Endodermal cell (in vitro differentiated cells): ENCODE measurements at regions not wholly inside any gene's neighbourhood (a gene's known extent, or its start where the extent isn't known, plus 50 kb on each side); places are given as distances from the start of the nearest gene placed in this dataset.
A peak's percentile ranks its signal among the peaks of the same experiment; 100 is the strongest.

Experiments used
- DNase-seq: peaks from one replicate; pipeline ENCODE4 v3.0.0-alpha.2; 2017
- H3K27ac ChIP-seq: 2 replicates; pipeline ENCODE4 v1.5.1; 2013; ENCODE audit warnings: mild to moderate bottlenecking, low read depth, low read length, moderate library complexity
- H3K27me3 ChIP-seq: 2 replicates; pipeline ENCODE4 v1.6.1; 2013; ENCODE audit warnings: mild to moderate bottlenecking, low read length, moderate library complexity; ENCODE audit not compliant: insufficient read depth, control insufficient read depth, poor library complexity, severe bottlenecking
- H3K36me3 ChIP-seq: 2 replicates; pipeline ENCODE4 v1.7.0; 2013; ENCODE audit warnings: mild to moderate bottlenecking, low read length, moderate library complexity; ENCODE audit not compliant: control insufficient read depth, insufficient read depth
- H3K4me1 ChIP-seq: one replicate; pipeline ENCODE4 v1.7.0; 2013; ENCODE audit warnings: low read length; ENCODE audit not compliant: control insufficient read depth, insufficient read depth
- H3K4me3 ChIP-seq: 2 replicates; pipeline ENCODE4 v1.5.1; 2013; ENCODE audit warnings: mild to moderate bottlenecking, low read length, moderate library complexity
- H3K9ac ChIP-seq: 2 replicates; pipeline ENCODE4 v1.6.1; 2013; ENCODE audit warnings: mild to moderate bottlenecking, low read length, moderate library complexity; ENCODE audit not compliant: poor library complexity, severe bottlenecking; ENCODE audit errors: extremely low read depth
- H3K9me3 ChIP-seq: 2 replicates; pipeline ENCODE4 v1.6.1; 2013; ENCODE audit warnings: mild to moderate bottlenecking, low read length, moderate library complexity; ENCODE audit not compliant: control insufficient read depth
- H3K27ac Mint-ChIP-seq: 2 replicates; pipeline ENCODE4 v1.8.0; 2020; ENCODE audit warnings: mixed read lengths
- H3K27me3 Mint-ChIP-seq: 2 replicates; pipeline ENCODE4 v1.8.0; 2021; ENCODE audit warnings: mild to moderate bottlenecking, mixed read lengths; ENCODE audit not compliant: insufficient read depth
- H3K36me3 Mint-ChIP-seq: 2 replicates; pipeline ENCODE4 v1.8.0; 2020; ENCODE audit warnings: low read depth, mixed read lengths
- H3K4me1 Mint-ChIP-seq: 2 replicates; pipeline ENCODE4 v1.8.0; 2020; ENCODE audit warnings: mixed read lengths
- H3K4me3 Mint-ChIP-seq: 2 replicates; pipeline ENCODE4 v1.8.0; 2020; ENCODE audit warnings: mild to moderate bottlenecking, moderate library complexity, mixed read lengths
- H3K9me3 Mint-ChIP-seq: 2 replicates; pipeline ENCODE4 v1.8.0; 2020; ENCODE audit warnings: mild to moderate bottlenecking, mixed read lengths
- WGBS, 2 experiments: methylation state at CpG; one replicate each; pipeline versions ENCODE4 v1.1.5 to v1.1.7; 2013; ENCODE audit warnings: missing lambda C conversion rate in 2 of 2, mixed read lengths in 1 of 2; ENCODE audit not compliant: insufficient coverage in 1 of 2, insufficient read length in 1 of 2; 5-methylcytosine and 5-hydroxymethylcytosine counted together
- TF ChIP-seq, protein P1 (sequence below): fragments of 200-600 bp; sonication (generic); conservative IDR thresholded peaks from 2 replicates; pipeline ENCODE4 v1.5.0; 2021; ENCODE audit warnings: antibody characterized with exemption, mild to moderate bottlenecking

DNA sequence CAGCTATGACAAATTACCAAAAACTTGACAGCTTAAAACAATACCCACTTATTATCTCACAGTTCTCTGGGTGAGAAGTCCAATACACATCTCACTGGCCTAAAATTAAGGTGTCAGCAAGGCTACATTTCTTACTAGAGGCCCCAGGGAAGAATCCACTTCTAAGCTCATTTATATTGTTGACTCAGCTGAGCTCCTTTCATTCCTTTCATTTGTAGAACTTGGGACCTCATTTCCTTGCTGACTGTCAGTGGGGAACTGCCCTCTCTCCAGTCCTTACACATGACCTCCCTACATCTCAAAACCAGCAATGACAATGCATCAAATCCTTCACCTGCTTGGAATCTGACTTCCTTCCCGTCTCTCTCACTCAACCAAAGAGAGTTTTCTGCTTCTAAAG is 240.3 kb downstream of the IPMK start:
- no peak overlapping the region for H3K4me3 ChIP-seq
- H3K36me3 ChIP-seq = no peaks in the 10 kb centered on the region
- peaks cover 45% of the 10 kb centered on the region for H3K9me3 ChIP-seq
- TF ChIP-seq, protein P1, sequence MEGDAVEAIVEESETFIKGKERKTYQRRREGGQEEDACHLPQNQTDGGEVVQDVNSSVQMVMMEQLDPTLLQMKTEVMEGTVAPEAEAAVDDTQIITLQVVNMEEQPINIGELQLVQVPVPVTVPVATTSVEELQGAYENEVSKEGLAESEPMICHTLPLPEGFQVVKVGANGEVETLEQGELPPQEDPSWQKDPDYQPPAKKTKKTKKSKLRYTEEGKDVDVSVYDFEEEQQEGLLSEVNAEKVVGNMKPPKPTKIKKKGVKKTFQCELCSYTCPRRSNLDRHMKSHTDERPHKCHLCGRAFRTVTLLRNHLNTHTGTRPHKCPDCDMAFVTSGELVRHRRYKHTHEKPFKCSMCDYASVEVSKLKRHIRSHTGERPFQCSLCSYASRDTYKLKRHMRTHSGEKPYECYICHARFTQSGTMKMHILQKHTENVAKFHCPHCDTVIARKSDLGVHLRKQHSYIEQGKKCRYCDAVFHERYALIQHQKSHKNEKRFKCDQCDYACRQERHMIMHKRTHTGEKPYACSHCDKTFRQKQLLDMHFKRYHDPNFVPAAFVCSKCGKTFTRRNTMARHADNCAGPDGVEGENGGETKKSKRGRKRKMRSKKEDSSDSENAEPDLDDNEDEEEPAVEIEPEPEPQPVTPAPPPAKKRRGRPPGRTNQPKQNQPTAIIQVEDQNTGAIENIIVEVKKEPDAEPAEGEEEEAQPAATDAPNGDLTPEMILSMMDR = no peak
- H3K4me1 Mint-ChIP-seq = no peaks in the 10 kb centered on the region
- no peak overlapping the region for H3K4me3 Mint-ChIP-seq
- WGBS, 2 experiments = 81 to 100% methylated on average over 1 of the region's 1 CpG
- H3K4me1 ChIP-seq = no peaks in the 10 kb centered on the region
- no peaks in the 10 kb centered on the region for H3K27me3 Mint-ChIP-seq
- peaks cover 62% of the 10 kb centered on the region for H3K9me3 Mint-ChIP-seq
- DNase-seq = no peak
- H3K27ac Mint-ChIP-seq = no peak overlapping the region
- no peak overlapping the region for H3K9ac ChIP-seq
- no peak overlapping the region for H3K27ac ChIP-seq
- H3K36me3 Mint-ChIP-seq = no peaks in the 10 kb centered on the region
- H3K27me3 ChIP-seq = no peaks in the 10 kb centered on the region

DNA sequence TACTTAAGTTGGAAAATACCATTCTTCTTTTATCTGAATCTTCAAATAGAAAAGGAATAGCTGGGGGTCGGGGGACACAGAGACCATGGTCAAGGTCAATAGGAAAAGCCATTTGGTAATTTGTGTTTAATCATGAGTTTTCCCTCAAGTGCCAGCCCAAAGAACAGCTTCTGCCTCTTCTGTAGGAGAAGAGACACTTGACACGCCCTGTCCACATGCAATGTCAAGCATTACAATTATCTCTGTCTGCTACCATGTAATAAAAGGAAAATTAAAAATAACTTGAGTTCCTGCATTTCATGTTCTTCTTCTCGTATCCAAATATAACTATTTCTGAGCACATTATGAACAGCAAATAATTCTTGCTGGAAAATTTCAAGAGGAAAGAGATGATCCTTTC is 241.7 kb downstream of the IPMK start:
- Mint-ChIP-seq H3K9me3 (peaks cover 67% of the 10 kb centered on the region), H3K4me3 (no peak overlapping the region), H3K4me1 (no peaks in the 10 kb centered on the region), H3K27me3 (no peaks in the 10 kb centered on the region), H3K36me3 (no peaks in the 10 kb centered on the region), H3K27ac (no peak overlapping the region)
- peaks cover 51% of the 10 kb centered on the region for H3K9me3 ChIP-seq
- TF ChIP-seq, protein P1 = no peak
- no peaks in the 10 kb centered on the region for H3K4me1 ChIP-seq
- WGBS, 2 experiments = 86 to 92% methylated on average over 2 to 3 of the region's 3 CpGs
- no peak for DNase-seq
- H3K9ac ChIP-seq = no peak overlapping the region
- no peak overlapping the region for H3K27ac ChIP-seq
- no peaks in the 10 kb centered on the region for H3K27me3 ChIP-seq
- H3K36me3 ChIP-seq = no peaks in the 10 kb centered on the region
- H3K4me3 ChIP-seq = peak overlapping the region; percentile 64

DNA sequence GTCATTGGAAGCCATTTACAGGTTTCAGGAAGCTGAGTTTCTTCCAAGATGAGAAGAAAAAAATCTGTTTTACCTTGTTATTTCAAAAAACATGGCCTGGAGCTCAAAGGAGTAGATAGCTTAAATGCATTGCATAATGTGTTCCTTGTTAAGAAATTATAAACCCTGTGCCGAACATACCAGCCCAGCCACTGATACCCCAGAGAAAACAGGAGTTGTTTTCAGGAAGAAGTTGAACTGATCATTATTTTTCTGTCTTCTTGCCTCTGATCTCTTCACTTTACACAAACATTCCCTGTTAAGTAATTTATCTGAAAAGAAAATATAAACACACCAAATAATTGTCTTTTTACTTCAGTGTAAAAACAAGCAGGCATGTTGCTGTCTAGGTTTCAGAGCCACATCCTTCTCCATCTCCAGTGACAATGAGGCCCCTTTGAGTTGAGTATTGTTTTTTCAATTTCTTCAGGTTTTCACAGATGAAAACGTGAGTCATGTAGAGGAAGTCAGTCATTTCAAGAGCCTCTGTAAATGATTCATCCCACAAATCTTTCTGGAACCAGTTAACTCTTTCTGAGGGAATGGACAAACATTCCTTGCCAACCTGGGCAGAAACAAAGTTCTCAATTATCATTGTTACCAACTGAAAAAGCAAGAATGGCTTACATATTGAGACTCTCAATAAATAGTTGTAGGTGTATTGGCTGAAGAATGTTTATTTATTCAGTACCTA is 244.2 kb downstream of the IPMK start:
- 61% methylated on average over 2 of the region's 2 CpGs; no CpG with 5 or more reads in 1 of the 2 experiments for WGBS, 2 experiments
- no peak overlapping the region for H3K9ac ChIP-seq
- Mint-ChIP-seq H3K4me1 (no peaks in the 10 kb centered on the region), H3K36me3 (no peaks in the 10 kb centered on the region), H3K9me3 (peaks cover 69% of the 10 kb centered on the region), H3K4me3 (no peak overlapping the region), H3K27ac (no peak overlapping the region), H3K27me3 (no peaks in the 10 kb centered on the region)
- TF ChIP-seq, protein P1 = no peak
- no peaks in the 10 kb centered on the region for H3K27me3 ChIP-seq
- H3K9me3 ChIP-seq = peaks cover 51% of the 10 kb centered on the region
- H3K4me3 ChIP-seq = no peak overlapping the region
- H3K27ac ChIP-seq = no peak overlapping the region
- no peaks in the 10 kb centered on the region for H3K36me3 ChIP-seq
- no peak for DNase-seq
- no peaks in the 10 kb centered on the region for H3K4me1 ChIP-seq
